ENCODE measurements at regions not wholly inside any gene's neighbourhood (a gene's known extent, or its start where the extent isn't known, plus 50 kb on each side); places are given as distances from the start of the nearest gene placed in this dataset.
"Not testable (repeated sequence)": the region's sequence is repeated elsewhere in the genome, so short reads cannot be mapped to it uniquely, and the experiment has no call there.

GRCh38 chr13:106083620-106084350 is 451.7 kb downstream of the EFNB2 start:
- peaks cover 0 to 4% of the 10 kb centered on the region in 2 donors for H3K9me3 ChIP-seq
- TF ChIP-seq CTCF (IDR thresholded peaks at IDR 0.05) = peak in 2 of 3 experiments; percentile 9 to 49
- H3K4me1 ChIP-seq = no peaks in the 10 kb centered on the region
- intact Hi-C loops (cut with DNase I) = loop anchor here (5.0 kb wide), 1 partner anchor 454 kb away; the partner anchor contains the start of gene EFNB2
- DNase-seq (ENCODE audit: low spot score in 2 of 2) = no peak
- H3K4me3 ChIP-seq = no peak overlapping the region
- H3K27ac ChIP-seq = no peak overlapping the region
- H3K27me3 ChIP-seq = no peaks in the 10 kb centered on the region
- no peaks in the 10 kb centered on the region for H3K36me3 ChIP-seq

- H3K27me3 ChIP-seq; DNase-seq (ENCODE audit: low spot score in 2 of 2); H3K27ac ChIP-seq; H3K36me3 ChIP-seq; H3K9me3 ChIP-seq; H3K4me3 ChIP-seq; H3K4me1 ChIP-seq: not testable (repeated sequence)
- intact Hi-C loops (cut with DNase I) = loop anchor here (5.0 kb wide), 1 partner anchor 456 kb away; the partner anchor contains the start of gene EFNB2
These were observed 454.2 kb downstream of the EFNB2 start for GRCh38 chr13:106081221-106081620.

GRCh38 chr13:106078191-106078590 is 457.3 kb downstream of the EFNB2 start:
- Histone ChIP-seq H3K4me1 (no peaks in the 10 kb centered on the region), H3K4me3 (no peak overlapping the region), H3K27ac (no peak overlapping the region), H3K36me3 (no peaks in the 10 kb centered on the region), H3K9me3 (peaks cover 0 to 4% of the 10 kb centered on the region in 2 donors), H3K27me3 (no peaks in the 10 kb centered on the region)
- no peak for TF ChIP-seq CTCF (IDR thresholded peaks at IDR 0.05)
- intact Hi-C loops (cut with DNase I) = no loop called here
- no peak for DNase-seq (ENCODE audit: low spot score in 2 of 2)

- H3K36me3 ChIP-seq = no peaks in the 10 kb centered on the region
- intact Hi-C loops (cut with DNase I) = no loop called here
- H3K27me3 ChIP-seq = no peaks in the 10 kb centered on the region
- H3K4me1 ChIP-seq = no peaks in the 10 kb centered on the region
- H3K27ac ChIP-seq = no peak overlapping the region
- peaks cover 0 to 4% of the 10 kb centered on the region in 2 donors for H3K9me3 ChIP-seq
- DNase-seq (ENCODE audit: low spot score in 2 of 2) = no peak
- no peak for TF ChIP-seq CTCF (IDR thresholded peaks at IDR 0.05)
- no peak overlapping the region for H3K4me3 ChIP-seq
These were observed 458.4 kb downstream of the EFNB2 start for GRCh38 chr13:106077017-106077416.

GRCh38 chr13:106072014-106072413 is 463.4 kb downstream of the EFNB2 start:
- no peak for DNase-seq (ENCODE audit: low spot score in 2 of 2)
- TF ChIP-seq CTCF (IDR thresholded peaks at IDR 0.05) = no peak
- no peak overlapping the region for H3K27ac ChIP-seq
- no peaks in the 10 kb centered on the region for H3K9me3 ChIP-seq
- no peaks in the 10 kb centered on the region for H3K4me1 ChIP-seq
- H3K4me3 ChIP-seq = no peak overlapping the region
- H3K27me3 ChIP-seq = no peaks in the 10 kb centered on the region
- no peaks in the 10 kb centered on the region for H3K36me3 ChIP-seq
- intact Hi-C loops (cut with DNase I) = no loop called here

GRCh38 chr13:106063591-106064313 is 471.7 kb downstream of the EFNB2 start:
- Histone ChIP-seq H3K4me3 (no peak overlapping the region), H3K36me3 (no peaks in the 10 kb centered on the region), H3K4me1 (no peaks in the 10 kb centered on the region), H3K27me3 (no peaks in the 10 kb centered on the region), H3K9me3 (no peaks in the 10 kb centered on the region), H3K27ac (no peak overlapping the region)
- intact Hi-C loops (cut with DNase I) = no loop called here
- TF ChIP-seq CTCF (IDR thresholded peaks at IDR 0.05) = no peak
- no peak for DNase-seq (ENCODE audit: low spot score in 2 of 2)

Data from ascending aorta (tissue), 2 donors.